MM.1S (cell line): ENCODE measurements at regions not wholly inside any gene's neighbourhood (a gene's known extent, or its start where the extent isn't known, plus 50 kb on each side); places are given as distances from the start of the nearest gene placed in this dataset.

Experiments used
- DNase-seq: peaks from one replicate; pipeline ENCODE4 v3.0.0-alpha.2; 2015
- H2AFZ ChIP-seq: fragments of 300-600 bp; sonication (generic); 2 replicates; pipeline ENCODE4 v1.6.0; 2016; ENCODE audit warnings: antibody characterized with exemption, low read length
- H3F3A ChIP-seq: fragments of 300-600 bp; sonication (generic); 2 replicates; pipeline ENCODE4 v1.6.1; 2016; ENCODE audit warnings: mild to moderate bottlenecking, antibody characterized with exemption, low read length, moderate library complexity, mixed read lengths; ENCODE audit not compliant: insufficient read depth
- H3K27ac ChIP-seq: fragments of 300-600 bp; sonication (generic); 2 replicates; pipeline ENCODE4 v1.5.1; 2016; ENCODE audit warnings: mild to moderate bottlenecking, low read length
- H3K27me3 ChIP-seq: fragments of 300-600 bp; sonication (generic); replicated peaks from 2 replicates; pipeline ENCODE4 v1.6.0; 2016; ENCODE audit warnings: low read length; ENCODE audit not compliant: insufficient read depth
- H3K36me3 ChIP-seq: fragments of 300-600 bp; sonication (generic); replicated peaks from 2 replicates; pipeline ENCODE4 v1.6.1; 2016; ENCODE audit warnings: mild to moderate bottlenecking, low read length, mixed read lengths; ENCODE audit not compliant: insufficient read depth
- H3K4me1 ChIP-seq: fragments of 300-600 bp; sonication (generic); 2 replicates; pipeline ENCODE4 v1.6.1; 2016; ENCODE audit warnings: low read length, mixed read lengths
- H3K4me2 ChIP-seq: fragments of 300-600 bp; sonication (generic); 2 replicates; pipeline ENCODE4 v1.6.0; 2016; ENCODE audit warnings: low read depth, low read length
- H3K4me3 ChIP-seq: fragments of 300-600 bp; sonication (generic); 2 replicates; pipeline ENCODE4 v1.5.1; 2016; ENCODE audit warnings: low read length, mixed read lengths
- H3K79me2 ChIP-seq: fragments of 300-600 bp; sonication (generic); 2 replicates; pipeline ENCODE4 v1.6.1; 2016; ENCODE audit warnings: mixed run types, low read length, mixed read lengths
- H3K9ac ChIP-seq: fragments of 300-600 bp; sonication (generic); 2 replicates; pipeline ENCODE4 v1.6.1; 2016; ENCODE audit warnings: low read length, mixed read lengths
- H3K9me2 ChIP-seq: fragments of 300-600 bp; sonication (generic); replicated peaks from 2 replicates; pipeline ENCODE4 v1.6.1; 2016; ENCODE audit warnings: mild to moderate bottlenecking, low read length, mixed read lengths; ENCODE audit not compliant: insufficient read depth
- H3K9me3 ChIP-seq: fragments of 300-600 bp; sonication (generic); replicated peaks from 2 replicates; pipeline ENCODE4 v1.6.1; 2016; ENCODE audit warnings: mild to moderate bottlenecking, low read length, mixed read lengths; ENCODE audit not compliant: insufficient read depth
- H4K20me1 ChIP-seq: fragments of 300-600 bp; sonication (generic); 2 replicates; pipeline ENCODE4 v1.6.1; 2016; ENCODE audit warnings: mild to moderate bottlenecking, low read length, moderate library complexity, mixed read lengths; ENCODE audit not compliant: insufficient read depth
- EZH2 ChIP-seq: fragments of 300-600 bp; sonication (generic); optimal IDR thresholded peaks from 2 replicates; pipeline ENCODE3; 2017; ENCODE audit warnings: low read depth, mild to moderate bottlenecking, antibody characterized with exemption, low read length, mixed read lengths
- EZH2phosphoT487 ChIP-seq: fragments of 300-600 bp; sonication (generic); IDR thresholded peaks from 2 replicates; pipeline ENCODE4 v1.6.1; 2018; ENCODE audit warnings: antibody characterized with exemption, low read length
- TF ChIP-seq, protein P1 (sequence below): fragments of 300-600 bp; sonication (generic); IDR thresholded peaks from 2 replicates; pipeline ENCODE4 v1.5.1; 2016; ENCODE audit warnings: antibody characterized with exemption, low read length, mixed read lengths

GRCh38 chr15:29637555-29637954 lies 184.7 kb downstream of the TJP1 start:
- Histone ChIP-seq H3K27ac (no peak overlapping the region), H3K27me3 (no peaks in the 10 kb centered on the region), H3K9me3 (no peaks in the 10 kb centered on the region), H3K9ac (no peak overlapping the region), H3K4me3 (no peak overlapping the region), H2AFZ (no peak overlapping the region), H3K4me1 (peaks cover 6% of the 10 kb centered on the region), H3K4me2 (no peak overlapping the region), H3K9me2 (no peaks in the 10 kb centered on the region), H3K79me2 (no peaks in the 10 kb centered on the region), H4K20me1 (no peaks in the 10 kb centered on the region), H3F3A (no peaks in the 10 kb centered on the region), H3K36me3 (no peaks in the 10 kb centered on the region)
- no peak for DNase-seq
- TF ChIP-seq, protein P1, sequence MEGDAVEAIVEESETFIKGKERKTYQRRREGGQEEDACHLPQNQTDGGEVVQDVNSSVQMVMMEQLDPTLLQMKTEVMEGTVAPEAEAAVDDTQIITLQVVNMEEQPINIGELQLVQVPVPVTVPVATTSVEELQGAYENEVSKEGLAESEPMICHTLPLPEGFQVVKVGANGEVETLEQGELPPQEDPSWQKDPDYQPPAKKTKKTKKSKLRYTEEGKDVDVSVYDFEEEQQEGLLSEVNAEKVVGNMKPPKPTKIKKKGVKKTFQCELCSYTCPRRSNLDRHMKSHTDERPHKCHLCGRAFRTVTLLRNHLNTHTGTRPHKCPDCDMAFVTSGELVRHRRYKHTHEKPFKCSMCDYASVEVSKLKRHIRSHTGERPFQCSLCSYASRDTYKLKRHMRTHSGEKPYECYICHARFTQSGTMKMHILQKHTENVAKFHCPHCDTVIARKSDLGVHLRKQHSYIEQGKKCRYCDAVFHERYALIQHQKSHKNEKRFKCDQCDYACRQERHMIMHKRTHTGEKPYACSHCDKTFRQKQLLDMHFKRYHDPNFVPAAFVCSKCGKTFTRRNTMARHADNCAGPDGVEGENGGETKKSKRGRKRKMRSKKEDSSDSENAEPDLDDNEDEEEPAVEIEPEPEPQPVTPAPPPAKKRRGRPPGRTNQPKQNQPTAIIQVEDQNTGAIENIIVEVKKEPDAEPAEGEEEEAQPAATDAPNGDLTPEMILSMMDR, result no peak
- no peak for TF ChIP-seq EZH2phosphoT487
- TF ChIP-seq EZH2, result no peak

- TF ChIP-seq EZH2, result no peak
- TF ChIP-seq EZH2phosphoT487, result no peak
- TF ChIP-seq, protein P1, result no peak
- H3K27me3 ChIP-seq, result no peaks in the 10 kb centered on the region
Observed at GRCh38 chr15:29636921-29637320, 185.3 kb downstream of the TJP1 start.

GRCh38 chr15:29636140-29636539 lies 186.1 kb downstream of the TJP1 start:
- no peak for DNase-seq
- Histone ChIP-seq H3K36me3 (no peaks in the 10 kb centered on the region), H3K4me2 (no peak overlapping the region), H3K4me3 (no peak overlapping the region), H3K9ac (no peak overlapping the region), H3K27ac (no peak overlapping the region), H3K27me3 (no peaks in the 10 kb centered on the region), H3F3A (peaks cover 13% of the 10 kb centered on the region), H3K4me1 (peaks cover 19% of the 10 kb centered on the region), H3K9me2 (no peaks in the 10 kb centered on the region), H3K9me3 (no peaks in the 10 kb centered on the region), H2AFZ (no peak overlapping the region), H4K20me1 (no peaks in the 10 kb centered on the region), H3K79me2 (no peaks in the 10 kb centered on the region)
- TF ChIP-seq EZH2phosphoT487, result no peak
- TF ChIP-seq EZH2, result no peak
- TF ChIP-seq, protein P1, result no peak

More at GRCh38 chr15:29636921-29637320, 185.3 kb downstream of the TJP1 start:
- no peaks in the 10 kb centered on the region for H3K9me2 ChIP-seq
- no peak overlapping the region for H3K4me2 ChIP-seq
- H3F3A ChIP-seq, result peaks cover 5% of the 10 kb centered on the region
- H4K20me1 ChIP-seq, result no peaks in the 10 kb centered on the region
- no peak overlapping the region for H3K4me3 ChIP-seq
- H3K79me2 ChIP-seq, result no peaks in the 10 kb centered on the region
- H3K9ac ChIP-seq, result no peak overlapping the region
- DNase-seq, result no peak
- no peak overlapping the region for H3K27ac ChIP-seq
- H3K9me3 ChIP-seq, result no peaks in the 10 kb centered on the region
- H3K4me1 ChIP-seq, result peaks cover 13% of the 10 kb centered on the region
- H2AFZ ChIP-seq, result no peak overlapping the region
- H3K36me3 ChIP-seq, result no peaks in the 10 kb centered on the region
